ENCODE measurements at regions not wholly inside any gene's neighbourhood (a gene's known extent, or its start where the extent isn't known, plus 50 kb on each side); places are given as distances from the start of the nearest gene placed in this dataset.

- no peak for DNase-seq (ENCODE audit: low spot score)
- ChIA-PET CTCF (no interaction called here), POLR2A (ENCODE audit: low non-redundant PET) (no interaction called here)
- TF ChIP-seq, protein P1, sequence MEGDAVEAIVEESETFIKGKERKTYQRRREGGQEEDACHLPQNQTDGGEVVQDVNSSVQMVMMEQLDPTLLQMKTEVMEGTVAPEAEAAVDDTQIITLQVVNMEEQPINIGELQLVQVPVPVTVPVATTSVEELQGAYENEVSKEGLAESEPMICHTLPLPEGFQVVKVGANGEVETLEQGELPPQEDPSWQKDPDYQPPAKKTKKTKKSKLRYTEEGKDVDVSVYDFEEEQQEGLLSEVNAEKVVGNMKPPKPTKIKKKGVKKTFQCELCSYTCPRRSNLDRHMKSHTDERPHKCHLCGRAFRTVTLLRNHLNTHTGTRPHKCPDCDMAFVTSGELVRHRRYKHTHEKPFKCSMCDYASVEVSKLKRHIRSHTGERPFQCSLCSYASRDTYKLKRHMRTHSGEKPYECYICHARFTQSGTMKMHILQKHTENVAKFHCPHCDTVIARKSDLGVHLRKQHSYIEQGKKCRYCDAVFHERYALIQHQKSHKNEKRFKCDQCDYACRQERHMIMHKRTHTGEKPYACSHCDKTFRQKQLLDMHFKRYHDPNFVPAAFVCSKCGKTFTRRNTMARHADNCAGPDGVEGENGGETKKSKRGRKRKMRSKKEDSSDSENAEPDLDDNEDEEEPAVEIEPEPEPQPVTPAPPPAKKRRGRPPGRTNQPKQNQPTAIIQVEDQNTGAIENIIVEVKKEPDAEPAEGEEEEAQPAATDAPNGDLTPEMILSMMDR (conservative IDR thresholded peaks at IDR 0.05; ENCODE audit: low read depth, low read length), result no peak
- TF ChIP-seq EZH2 (IDR thresholded peaks at IDR 0.05; ENCODE audit: borderline replicate concordance, low read depth, low read length, poor library complexity, severe bottlenecking), result no peak
- H3K27me3 ChIP-seq (replicated peaks; ENCODE audit: insufficient read depth, low read depth, low read length, poor library complexity), result peaks cover 10% of the 10 kb centered on the region
- H3K4me1 ChIP-seq (ENCODE audit: insufficient read depth, low read length, poor library complexity, severe bottlenecking), result no peaks in the 10 kb centered on the region
- no peak overlapping the region for H3K4me3 ChIP-seq (ENCODE audit: low read depth, low read length, poor library complexity, severe bottlenecking)
- no peaks in the 10 kb centered on the region for H3K9me3 ChIP-seq (ENCODE audit: low read depth, low read length, poor library complexity, severe bottlenecking)
- intact Hi-C loops (cut with micrococcal nuclease; ENCODE audit: unreplicated experiment), result no loop called here
- no TSS peak for BruUV-seq (replicated peaks)
- no peaks in the 10 kb centered on the region for H3K36me3 ChIP-seq (ENCODE audit: insufficient read depth, low read length, poor library complexity, severe bottlenecking)
- H3K27ac ChIP-seq (ENCODE audit: low read depth, low read length, poor library complexity, severe bottlenecking), result no peak overlapping the region
Observed at GRCh38 chr7:155996718-155997280, 184.5 kb upstream of the SHH start.

DNA sequence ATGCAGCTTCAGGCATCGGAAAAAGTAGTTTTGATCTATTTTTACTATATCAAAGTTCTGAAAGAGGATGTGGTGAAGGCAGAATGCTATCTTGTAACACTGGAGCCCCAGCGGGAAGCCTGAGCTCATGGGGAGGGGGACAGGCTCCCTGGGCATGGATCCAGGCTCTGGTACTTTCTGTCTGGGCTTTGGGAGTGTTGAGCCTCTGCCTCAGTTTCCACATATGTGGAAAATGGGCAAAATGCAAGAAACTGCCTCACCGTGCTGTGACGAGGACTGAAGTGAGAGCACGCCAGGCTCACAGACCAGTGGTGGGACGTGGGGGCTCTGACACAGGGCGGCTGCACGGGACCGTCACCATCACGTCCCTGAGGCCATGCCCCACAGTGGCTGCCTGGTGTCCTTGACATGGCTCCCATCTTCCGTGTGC is 182.9 kb upstream of the SHH start:
- H3K36me3 ChIP-seq (ENCODE audit: insufficient read depth, low read length, poor library complexity, severe bottlenecking), result no peaks in the 10 kb centered on the region
- ChIA-PET POLR2A (ENCODE audit: low non-redundant PET) (no interaction called here), CTCF (no interaction called here)
- H3K4me3 ChIP-seq (ENCODE audit: low read depth, low read length, poor library complexity, severe bottlenecking), result no peak overlapping the region
- no peaks in the 10 kb centered on the region for H3K9me3 ChIP-seq (ENCODE audit: low read depth, low read length, poor library complexity, severe bottlenecking)
- TF ChIP-seq EZH2 (IDR thresholded peaks at IDR 0.05; ENCODE audit: borderline replicate concordance, low read depth, low read length, poor library complexity, severe bottlenecking), result no peak
- TF ChIP-seq, protein P1 (conservative IDR thresholded peaks at IDR 0.05; ENCODE audit: low read depth, low read length), result no peak
- H3K27ac ChIP-seq (ENCODE audit: low read depth, low read length, poor library complexity, severe bottlenecking), result no peak overlapping the region
- no peaks in the 10 kb centered on the region for H3K4me1 ChIP-seq (ENCODE audit: insufficient read depth, low read length, poor library complexity, severe bottlenecking)
- H3K27me3 ChIP-seq (replicated peaks; ENCODE audit: insufficient read depth, low read depth, low read length, poor library complexity), result peaks cover 10% of the 10 kb centered on the region
- no peak for DNase-seq (ENCODE audit: low spot score)
- intact Hi-C loops (cut with micrococcal nuclease; ENCODE audit: unreplicated experiment), result no loop called here
- no TSS peak for BruUV-seq (replicated peaks)

DNA sequence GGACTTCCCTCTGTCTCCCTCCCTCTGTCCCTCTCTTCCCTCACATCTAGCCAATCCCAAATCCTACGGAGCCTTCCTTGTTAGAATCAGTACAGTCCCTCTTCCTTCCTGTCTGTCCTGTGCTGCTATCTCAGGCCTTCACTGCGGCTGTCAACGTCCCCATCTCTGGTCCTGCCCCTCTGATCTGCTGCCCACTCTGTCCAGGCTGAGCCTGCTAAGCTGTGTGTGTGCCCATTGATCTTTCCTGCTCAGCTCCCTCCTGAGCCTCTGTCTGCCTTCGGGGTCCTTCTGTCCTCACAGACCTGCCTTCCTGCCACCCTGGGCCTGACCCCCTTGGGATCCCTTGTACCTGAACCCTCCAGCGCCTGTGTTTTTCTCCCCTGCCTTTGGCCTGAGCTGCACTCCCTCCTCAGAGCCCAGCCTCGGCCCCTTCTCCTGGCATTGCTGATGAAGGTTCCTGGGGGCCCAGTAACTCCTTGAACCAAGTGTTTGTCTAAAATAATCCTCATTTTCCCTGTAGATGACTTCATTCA is 182.1 kb upstream of the SHH start:
- POLR2A ChIA-PET (ENCODE audit: low non-redundant PET), result no interaction called here
- intact Hi-C loops (cut with micrococcal nuclease; ENCODE audit: unreplicated experiment), result no loop called here
- Histone ChIP-seq H3K27ac (ENCODE audit: low read depth, low read length, poor library complexity, severe bottlenecking) (no peak overlapping the region), H3K4me3 (ENCODE audit: low read depth, low read length, poor library complexity, severe bottlenecking) (no peak overlapping the region), H3K36me3 (ENCODE audit: insufficient read depth, low read length, poor library complexity, severe bottlenecking) (no peaks in the 10 kb centered on the region), H3K4me1 (ENCODE audit: insufficient read depth, low read length, poor library complexity, severe bottlenecking) (no peaks in the 10 kb centered on the region), H3K9me3 (ENCODE audit: low read depth, low read length, poor library complexity, severe bottlenecking) (no peaks in the 10 kb centered on the region), H3K27me3 (replicated peaks; ENCODE audit: insufficient read depth, low read depth, low read length, poor library complexity) (peaks cover 10% of the 10 kb centered on the region)
- no TSS peak for BruUV-seq (replicated peaks)
- TF ChIP-seq, protein P1 (conservative IDR thresholded peaks at IDR 0.05; ENCODE audit: low read depth, low read length), result no peak
- no peak for TF ChIP-seq EZH2 (IDR thresholded peaks at IDR 0.05; ENCODE audit: borderline replicate concordance, low read depth, low read length, poor library complexity, severe bottlenecking)
- CTCF ChIA-PET, result no interaction called here
- DNase-seq (ENCODE audit: low spot score), result no peak
